Sigmoid colon (tissue), 4 donors: ENCODE measurements at regions not wholly inside any gene's neighbourhood (a gene's known extent, or its start where the extent isn't known, plus 50 kb on each side); places are given as distances from the start of the nearest gene placed in this dataset.

Experiments used
- POLR2AphosphoS5 ChIP-seq, 4 donors: sonication (generic); formaldehyde crosslinking; IDR thresholded peaks; one replicate each; pipeline ENCODE4 v1.6.1; 2017; ENCODE audit warnings: antibody characterized with exemption in 4 of 4
- TF ChIP-seq, protein P1 (sequence below), 4 experiments: fragments of 450-650 bp in 3 of 4; fragments of 200-600 bp in 1 of 4; IDR thresholded peaks; one replicate each; pipeline ENCODE4 v1.5.1; 2016 to 2019; ENCODE audit warnings: antibody characterized with exemption in 4 of 4, mild to moderate bottlenecking in 3 of 4, moderate library complexity in 2 of 4

DNA sequence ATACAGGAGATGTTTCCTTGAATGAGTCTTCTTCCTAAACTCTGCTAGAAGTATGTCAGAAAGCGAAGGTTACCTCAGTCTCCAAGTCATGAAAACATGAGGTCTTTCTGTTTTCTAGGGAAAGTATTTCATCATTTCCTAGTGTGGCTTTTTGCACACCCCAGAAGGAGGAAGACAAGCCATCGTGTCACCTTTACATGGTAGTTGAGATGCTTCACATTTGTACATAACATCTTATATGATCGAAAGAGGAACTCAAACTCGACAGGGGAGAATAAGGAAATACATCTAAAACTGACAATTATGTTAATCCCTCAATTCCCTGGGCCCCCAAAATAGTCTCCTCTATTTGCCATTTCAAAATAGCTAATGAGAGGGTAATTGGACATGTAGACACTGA lies 214.1 kb upstream of the PLEKHG7 start:
- TF ChIP-seq, protein P1, sequence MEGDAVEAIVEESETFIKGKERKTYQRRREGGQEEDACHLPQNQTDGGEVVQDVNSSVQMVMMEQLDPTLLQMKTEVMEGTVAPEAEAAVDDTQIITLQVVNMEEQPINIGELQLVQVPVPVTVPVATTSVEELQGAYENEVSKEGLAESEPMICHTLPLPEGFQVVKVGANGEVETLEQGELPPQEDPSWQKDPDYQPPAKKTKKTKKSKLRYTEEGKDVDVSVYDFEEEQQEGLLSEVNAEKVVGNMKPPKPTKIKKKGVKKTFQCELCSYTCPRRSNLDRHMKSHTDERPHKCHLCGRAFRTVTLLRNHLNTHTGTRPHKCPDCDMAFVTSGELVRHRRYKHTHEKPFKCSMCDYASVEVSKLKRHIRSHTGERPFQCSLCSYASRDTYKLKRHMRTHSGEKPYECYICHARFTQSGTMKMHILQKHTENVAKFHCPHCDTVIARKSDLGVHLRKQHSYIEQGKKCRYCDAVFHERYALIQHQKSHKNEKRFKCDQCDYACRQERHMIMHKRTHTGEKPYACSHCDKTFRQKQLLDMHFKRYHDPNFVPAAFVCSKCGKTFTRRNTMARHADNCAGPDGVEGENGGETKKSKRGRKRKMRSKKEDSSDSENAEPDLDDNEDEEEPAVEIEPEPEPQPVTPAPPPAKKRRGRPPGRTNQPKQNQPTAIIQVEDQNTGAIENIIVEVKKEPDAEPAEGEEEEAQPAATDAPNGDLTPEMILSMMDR (IDR thresholded peaks at IDR 0.05): no peak
- no peak for TF ChIP-seq POLR2AphosphoS5 (IDR thresholded peaks at IDR 0.05)
